ENCODE measurements at regions not wholly inside any gene's neighbourhood (a gene's known extent, or its start where the extent isn't known, plus 50 kb on each side); places are given as distances from the start of the nearest gene placed in this dataset.

- DNase-seq (no peak), ATAC-seq (ENCODE audit: insufficient read depth, low read depth) (no peak)
- H3K9ac ChIP-seq (ENCODE audit: low read depth, low read length), result no peak overlapping the region
- H2AFZ ChIP-seq (ENCODE audit: low read depth, low read length), result no peak overlapping the region
- no peak overlapping the region for H3K4me2 ChIP-seq (ENCODE audit: insufficient read depth, low read length)
- no peaks in the 10 kb centered on the region for H3K4me1 ChIP-seq (ENCODE audit: insufficient read depth, low read length)
- no peaks in the 10 kb centered on the region for H3K79me2 ChIP-seq (ENCODE audit: insufficient read depth, low read length)
- H3K4me3 ChIP-seq (ENCODE audit: low read depth in 1 of 2, low read length in 2 of 2), result no peak overlapping the region
- H3K27me3 ChIP-seq (ENCODE audit: insufficient read depth, low read length, poor library complexity), result peaks cover 9% of the 10 kb centered on the region
- H3K9me3 ChIP-seq (ENCODE audit: insufficient read depth, low read length, severe bottlenecking), result no peaks in the 10 kb centered on the region
- no peaks in the 10 kb centered on the region for H4K20me1 ChIP-seq (ENCODE audit: insufficient read depth, low read length)
- H3K27ac ChIP-seq (ENCODE audit: low read length), result no peak overlapping the region
- no peaks in the 10 kb centered on the region for H3K36me3 ChIP-seq (ENCODE audit: insufficient read depth, low read length)
- TF ChIP-seq CTCF (IDR thresholded peaks at IDR 0.05; ENCODE audit: borderline replicate concordance, extremely low read depth, low read length, poor library complexity, severe bottlenecking) (no peak), EZH2 (IDR thresholded peaks at IDR 0.05; ENCODE audit: borderline replicate concordance, low read depth, low read length, severe bottlenecking) (no peak)
These were observed 188.4 kb upstream of the NLRP1 start for GRCh38 chr17:5772720-5773119.

- H3K9ac ChIP-seq (ENCODE audit: low read depth, low read length), result no peak overlapping the region
- H3K27me3 ChIP-seq (ENCODE audit: insufficient read depth, low read length, poor library complexity), result peaks cover 9% of the 10 kb centered on the region
- H2AFZ ChIP-seq (ENCODE audit: low read depth, low read length), result no peak overlapping the region
- H4K20me1 ChIP-seq (ENCODE audit: insufficient read depth, low read length), result no peaks in the 10 kb centered on the region
- H3K36me3 ChIP-seq (ENCODE audit: insufficient read depth, low read length), result no peaks in the 10 kb centered on the region
- ATAC-seq (ENCODE audit: insufficient read depth, low read depth), result no peak
- no peaks in the 10 kb centered on the region for H3K9me3 ChIP-seq (ENCODE audit: insufficient read depth, low read length, severe bottlenecking)
- no peak overlapping the region for H3K27ac ChIP-seq (ENCODE audit: low read length)
- TF ChIP-seq EZH2 (IDR thresholded peaks at IDR 0.05; ENCODE audit: borderline replicate concordance, low read depth, low read length, severe bottlenecking) (no peak), CTCF (IDR thresholded peaks at IDR 0.05; ENCODE audit: borderline replicate concordance, extremely low read depth, low read length, poor library complexity, severe bottlenecking) (no peak)
- no peak overlapping the region for H3K4me3 ChIP-seq (ENCODE audit: low read depth in 1 of 2, low read length in 2 of 2)
- H3K79me2 ChIP-seq (ENCODE audit: insufficient read depth, low read length), result no peaks in the 10 kb centered on the region
- no peaks in the 10 kb centered on the region for H3K4me1 ChIP-seq (ENCODE audit: insufficient read depth, low read length)
- DNase-seq, result no peak
- no peak overlapping the region for H3K4me2 ChIP-seq (ENCODE audit: insufficient read depth, low read length)
These were observed 189.6 kb upstream of the NLRP1 start for GRCh38 chr17:5773816-5774360.

- TF ChIP-seq EZH2 (IDR thresholded peaks at IDR 0.05; ENCODE audit: borderline replicate concordance, low read depth, low read length, severe bottlenecking) (no peak), CTCF (IDR thresholded peaks at IDR 0.05; ENCODE audit: borderline replicate concordance, extremely low read depth, low read length, poor library complexity, severe bottlenecking) (no peak)
- H3K4me3 ChIP-seq (ENCODE audit: low read depth in 1 of 2, low read length in 2 of 2), result no peak overlapping the region
- H3K4me2 ChIP-seq (ENCODE audit: insufficient read depth, low read length), result no peak overlapping the region
- H3K27me3 ChIP-seq (ENCODE audit: insufficient read depth, low read length, poor library complexity), result peaks cover 6% of the 10 kb centered on the region
- no peaks in the 10 kb centered on the region for H3K79me2 ChIP-seq (ENCODE audit: insufficient read depth, low read length)
- no peaks in the 10 kb centered on the region for H3K4me1 ChIP-seq (ENCODE audit: insufficient read depth, low read length)
- no peaks in the 10 kb centered on the region for H3K9me3 ChIP-seq (ENCODE audit: insufficient read depth, low read length, severe bottlenecking)
- H2AFZ ChIP-seq (ENCODE audit: low read depth, low read length), result no peak overlapping the region
- DNase-seq (no peak), ATAC-seq (ENCODE audit: insufficient read depth, low read depth) (no peak)
- H3K27ac ChIP-seq (ENCODE audit: low read length), result no peak overlapping the region
- H3K9ac ChIP-seq (ENCODE audit: low read depth, low read length), result no peak overlapping the region
- no peaks in the 10 kb centered on the region for H3K36me3 ChIP-seq (ENCODE audit: insufficient read depth, low read length)
- H4K20me1 ChIP-seq (ENCODE audit: insufficient read depth, low read length), result no peaks in the 10 kb centered on the region
These were observed 190.8 kb upstream of the NLRP1 start for GRCh38 chr17:5775098-5775497.

GRCh38 chr17:5780476-5780875, 196.2 kb upstream of the NLRP1 start:
- peaks cover 5% of the 10 kb centered on the region for H3K27me3 ChIP-seq (ENCODE audit: insufficient read depth, low read length, poor library complexity)
- H3K27ac ChIP-seq (ENCODE audit: low read length), result no peak overlapping the region
- H3K9me3 ChIP-seq (ENCODE audit: insufficient read depth, low read length, severe bottlenecking), result peaks cover 3% of the 10 kb centered on the region
- H4K20me1 ChIP-seq (ENCODE audit: insufficient read depth, low read length), result no peaks in the 10 kb centered on the region
- no peaks in the 10 kb centered on the region for H3K4me1 ChIP-seq (ENCODE audit: insufficient read depth, low read length)
- H3K9ac ChIP-seq (ENCODE audit: low read depth, low read length), result no peak overlapping the region
- H3K36me3 ChIP-seq (ENCODE audit: insufficient read depth, low read length), result no peaks in the 10 kb centered on the region
- no peaks in the 10 kb centered on the region for H3K79me2 ChIP-seq (ENCODE audit: insufficient read depth, low read length)
- TF ChIP-seq EZH2 (IDR thresholded peaks at IDR 0.05; ENCODE audit: borderline replicate concordance, low read depth, low read length, severe bottlenecking), result no peak
- TF ChIP-seq CTCF (IDR thresholded peaks at IDR 0.05; ENCODE audit: borderline replicate concordance, extremely low read depth, low read length, poor library complexity, severe bottlenecking), result no peak
- no peak for DNase-seq
- no peak overlapping the region for H3K4me2 ChIP-seq (ENCODE audit: insufficient read depth, low read length)
- no peak for ATAC-seq (ENCODE audit: insufficient read depth, low read depth)
- H3K4me3 ChIP-seq (ENCODE audit: low read depth in 1 of 2, low read length in 2 of 2), result no peak overlapping the region
- no peak overlapping the region for H2AFZ ChIP-seq (ENCODE audit: low read depth, low read length)
